HG03575 (cell line): ENCODE measurements at regions not wholly inside any gene's neighbourhood (a gene's known extent, or its start where the extent isn't known, plus 50 kb on each side); places are given as distances from the start of the nearest gene placed in this dataset.

Experiments
- ATAC-seq: cut with Tn5 transposase; IDR thresholded peaks from one replicate; pipeline ENCODE4 v1.9.1; 2021; ENCODE audit not compliant: unreplicated experiment, insufficient number of reproducible peaks, low FRiP score; ENCODE audit errors: extremely low read depth

DNA sequence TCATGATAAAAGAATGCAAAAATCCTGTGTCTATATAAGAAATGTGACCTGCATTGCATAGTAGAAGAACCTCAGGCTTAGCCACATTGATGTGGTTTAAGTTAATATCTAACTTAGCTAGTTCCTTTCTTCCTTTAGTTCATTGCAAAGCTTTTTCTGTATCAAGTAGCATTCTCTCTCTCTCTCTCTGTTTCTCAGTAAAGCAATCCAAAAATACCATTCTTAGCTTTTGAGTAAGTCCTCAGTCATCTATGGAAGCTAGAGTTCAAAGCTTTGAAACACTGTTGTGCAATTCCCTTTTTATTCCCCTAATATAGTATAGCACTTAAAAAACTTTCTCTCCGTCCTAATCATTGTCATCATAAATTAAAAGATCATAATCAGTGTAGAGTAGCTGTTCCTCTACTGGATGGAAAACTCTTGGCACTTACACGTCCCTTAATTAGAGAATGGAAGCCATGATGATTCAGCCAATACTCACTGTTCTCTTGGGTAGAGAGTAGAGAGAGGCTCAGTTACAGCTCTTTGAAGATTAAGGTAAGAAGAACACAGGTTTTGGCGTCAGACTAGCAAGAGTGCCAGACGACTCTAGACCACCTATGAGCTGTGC lies 350.3 kb upstream of the LYPLAL1 start:
- ATAC-seq = no peak

DNA sequence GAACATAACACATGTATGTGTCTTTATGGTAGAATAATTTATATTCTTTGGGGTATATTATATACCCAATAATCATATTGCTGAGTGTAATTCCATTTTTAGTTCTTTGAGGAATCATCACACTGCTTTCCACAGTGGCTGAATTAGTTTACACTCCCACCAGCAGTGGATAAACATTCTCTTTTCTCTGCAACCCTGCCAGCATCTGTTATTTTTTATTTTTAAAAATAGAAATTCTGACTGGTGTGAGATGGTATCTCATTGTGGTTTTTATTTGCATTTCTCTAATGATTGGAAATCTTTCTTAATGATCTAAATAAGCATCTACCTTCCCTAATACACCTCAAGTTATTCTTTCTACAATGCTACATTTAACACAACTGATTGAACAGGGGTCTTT lies 346.2 kb upstream of the LYPLAL1 start:
- ATAC-seq = no peak

DNA sequence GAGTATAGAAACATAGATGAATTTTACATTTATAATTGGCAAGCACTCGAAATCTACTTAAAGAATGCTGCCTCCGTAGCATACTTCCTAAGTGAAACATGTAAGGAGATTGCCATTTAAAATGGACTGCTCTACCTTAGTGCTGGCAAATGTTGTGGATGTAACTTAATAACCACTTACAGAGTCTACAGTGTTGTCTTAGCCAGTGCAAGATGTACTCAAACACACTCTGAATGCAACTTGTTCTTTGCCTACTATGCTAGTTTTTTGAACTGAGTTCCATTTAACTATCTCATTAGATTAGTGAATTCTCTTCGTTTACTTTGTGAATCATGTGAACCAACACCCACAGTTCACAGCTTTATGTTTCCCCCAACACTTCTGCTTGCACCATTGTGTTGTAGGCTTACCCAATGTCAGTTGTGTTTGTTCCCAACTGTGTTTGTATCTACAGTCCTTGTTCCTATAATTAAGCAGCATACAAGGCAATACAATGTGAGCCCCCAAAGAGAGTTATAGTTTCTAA lies 345.5 kb upstream of the LYPLAL1 start:
- no peak for ATAC-seq

DNA sequence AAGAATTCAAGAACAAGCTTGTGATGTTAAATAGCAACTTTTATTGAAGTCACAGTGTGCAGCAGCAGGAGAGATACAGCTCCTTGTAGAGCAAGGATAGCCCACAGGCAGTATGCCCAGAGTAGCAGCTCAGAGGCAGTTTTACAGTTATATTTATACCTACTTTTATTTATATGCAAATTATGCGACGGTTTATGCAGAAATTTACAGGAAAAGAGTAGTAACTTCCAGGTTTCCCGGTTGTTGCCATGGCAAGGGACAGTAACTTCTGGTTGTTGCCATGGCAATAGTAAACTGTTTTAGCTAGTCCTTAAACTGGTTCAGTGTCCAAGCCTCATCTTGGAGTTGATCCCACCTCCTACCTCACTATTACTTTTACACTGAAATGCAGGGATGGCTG lies 344.6 kb upstream of the LYPLAL1 start:
- ATAC-seq = no peak

DNA sequence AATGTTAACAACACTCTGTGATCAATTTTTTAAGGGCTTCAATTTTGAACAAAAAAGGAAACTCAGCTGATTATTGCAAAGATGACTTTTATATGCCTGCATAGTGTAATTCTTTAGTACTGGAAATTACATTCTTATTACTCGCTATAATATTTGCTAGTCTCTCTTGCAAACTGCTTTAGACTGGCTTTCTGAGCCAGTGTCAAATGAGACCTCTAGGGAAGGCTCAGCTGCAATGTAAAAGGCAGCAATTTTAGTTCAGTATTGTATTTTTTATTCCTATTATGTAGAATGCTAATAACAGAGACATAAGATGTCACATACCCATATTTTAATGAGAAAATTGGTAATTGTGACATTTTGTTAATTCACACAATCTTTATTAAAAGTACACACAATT lies 338.1 kb upstream of the LYPLAL1 start:
- no peak for ATAC-seq

DNA sequence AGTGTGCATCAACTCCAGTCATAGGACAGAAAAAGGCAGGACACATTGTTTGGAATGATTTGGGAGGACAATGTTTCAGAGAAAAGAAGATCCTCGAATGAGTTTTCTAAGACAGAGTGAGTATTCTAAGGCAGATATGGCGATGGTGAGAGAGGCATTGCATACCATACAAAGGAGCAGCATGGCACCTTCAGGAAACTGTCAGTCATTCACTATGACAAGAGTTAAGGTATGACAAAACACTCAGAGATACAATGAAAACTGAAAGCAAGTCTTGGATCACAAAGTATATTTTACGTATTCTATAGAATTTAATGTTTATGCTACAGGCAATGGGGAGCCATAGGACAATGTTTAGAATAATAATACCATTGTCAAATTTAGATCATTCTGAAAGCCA lies 337.4 kb upstream of the LYPLAL1 start:
- ATAC-seq = no peak

DNA sequence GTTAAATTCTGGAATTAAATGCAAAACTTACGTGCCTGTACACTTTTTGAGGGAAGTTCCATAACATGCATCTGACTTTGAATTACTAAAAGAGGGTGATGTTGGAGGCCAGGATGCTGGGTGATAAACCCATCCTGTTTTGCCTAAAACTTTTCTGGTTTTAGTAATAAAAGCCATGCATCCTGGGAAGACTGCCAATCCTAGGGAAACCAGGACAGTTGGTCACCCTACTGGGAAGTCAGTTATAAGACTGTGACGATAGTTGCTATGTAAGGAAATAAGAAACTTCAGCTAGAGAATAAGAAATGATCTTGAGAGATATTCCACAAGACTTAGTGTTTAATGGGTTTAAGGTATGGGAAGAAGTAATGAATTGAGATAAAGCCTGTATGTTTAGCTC lies 336.6 kb upstream of the LYPLAL1 start:
- no peak for ATAC-seq

DNA sequence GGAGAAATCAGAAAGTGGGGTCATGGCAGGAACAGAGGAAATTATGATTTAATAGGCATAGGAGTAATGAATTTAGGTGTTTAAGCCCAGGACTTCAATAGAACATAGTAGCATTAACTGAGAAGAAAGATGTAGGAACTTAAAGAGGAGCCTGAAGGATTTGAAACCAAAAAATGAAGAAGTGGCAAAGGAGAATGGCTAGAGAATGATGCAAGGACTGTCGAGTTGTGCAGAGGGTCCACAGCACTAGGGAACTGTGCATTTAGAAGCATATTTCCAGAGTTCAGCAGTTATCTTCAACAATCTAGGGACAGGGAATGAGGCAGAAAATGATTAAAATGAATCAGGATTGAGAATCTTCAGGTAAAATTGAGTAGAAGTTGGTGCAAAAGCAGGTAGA lies 328.1 kb upstream of the LYPLAL1 start:
- no peak for ATAC-seq

DNA sequence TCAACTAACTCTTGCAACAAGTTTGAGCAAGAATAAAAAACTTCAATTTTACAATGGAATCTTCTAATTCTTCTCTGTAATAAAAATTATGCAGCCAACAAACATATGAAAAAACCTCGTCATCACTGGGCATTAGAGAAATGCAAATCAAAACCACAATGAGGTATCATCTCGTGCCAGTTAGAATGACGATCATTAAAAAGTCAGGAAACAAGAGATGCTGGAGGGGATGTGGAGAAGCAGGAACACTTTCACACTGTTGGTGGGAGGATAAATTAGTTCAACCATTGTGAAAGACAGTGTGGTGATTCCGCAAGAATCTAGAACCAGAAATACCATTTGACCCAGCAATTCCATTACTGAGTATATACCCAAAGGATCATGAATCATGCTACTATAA lies 327.5 kb upstream of the LYPLAL1 start:
- no peak for ATAC-seq

DNA sequence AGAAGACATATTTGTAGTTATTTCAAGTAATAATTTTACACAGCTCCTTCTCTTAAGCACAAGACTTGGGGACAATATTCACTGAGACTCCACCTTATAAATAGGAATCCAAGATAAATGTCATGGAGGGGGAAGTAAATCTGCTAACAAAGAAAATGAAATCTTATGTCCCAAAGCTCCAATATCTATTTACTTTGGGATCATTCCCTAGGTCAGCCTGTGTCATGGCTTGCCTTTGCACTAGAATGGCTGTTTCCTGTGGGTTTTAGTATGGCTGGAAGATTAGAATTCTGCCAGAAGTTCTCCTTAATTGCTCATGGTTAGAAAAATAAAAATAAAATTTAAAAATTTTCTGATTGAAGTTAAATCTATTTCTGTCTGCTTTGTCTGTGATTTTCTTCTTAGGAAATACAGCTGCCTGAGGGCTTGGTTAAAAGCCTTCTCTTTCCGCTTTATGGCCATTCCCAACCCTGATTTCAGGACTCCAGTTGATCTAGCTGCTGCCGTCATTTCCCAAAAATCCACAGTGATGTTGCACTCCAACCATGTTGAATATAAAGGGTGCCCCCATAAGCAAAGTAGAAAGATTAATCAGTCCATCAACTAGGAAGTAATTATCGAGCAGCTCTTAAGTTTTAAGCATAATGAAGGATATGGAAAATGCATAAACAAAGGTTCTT lies 326.4 kb upstream of the LYPLAL1 start:
- no peak for ATAC-seq

DNA sequence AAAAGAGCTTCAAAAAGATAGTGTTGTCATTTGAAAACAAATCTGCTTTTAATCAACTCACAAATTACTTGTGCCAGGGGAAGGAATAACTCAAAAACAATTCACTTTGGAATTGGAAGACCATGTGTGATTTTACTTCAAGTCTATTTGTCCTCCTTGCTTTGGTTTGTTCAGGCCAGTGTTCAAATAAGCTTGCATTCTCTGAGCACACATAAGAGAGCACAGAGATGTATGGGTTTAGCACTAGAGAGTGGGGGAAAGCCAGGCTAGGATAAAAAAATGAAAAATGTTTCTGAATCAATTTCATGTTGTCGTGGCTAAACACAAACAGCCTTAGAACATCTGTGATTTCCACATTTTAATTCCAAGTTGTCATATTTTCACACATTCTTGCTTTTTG lies 325.7 kb upstream of the LYPLAL1 start:
- ATAC-seq = no peak

DNA sequence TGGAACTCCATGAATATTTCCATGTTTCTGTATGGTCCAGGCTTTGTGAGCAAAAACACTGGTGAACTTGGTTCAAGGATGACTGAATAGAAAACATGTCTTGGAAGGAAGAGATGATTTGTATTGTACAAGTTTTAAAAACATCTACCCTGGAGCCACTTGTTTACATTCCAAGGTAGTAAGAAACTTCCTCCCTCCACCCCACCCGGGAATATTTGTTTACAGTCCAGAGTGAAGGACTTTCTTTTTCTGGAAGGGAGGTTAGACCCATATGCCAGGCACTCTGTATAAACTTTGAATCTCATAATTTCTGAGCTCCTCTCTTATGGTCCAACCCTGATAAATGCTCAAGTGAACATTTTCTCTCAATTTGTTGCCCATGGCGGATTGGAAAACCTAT lies 323.3 kb upstream of the LYPLAL1 start:
- no peak for ATAC-seq

DNA sequence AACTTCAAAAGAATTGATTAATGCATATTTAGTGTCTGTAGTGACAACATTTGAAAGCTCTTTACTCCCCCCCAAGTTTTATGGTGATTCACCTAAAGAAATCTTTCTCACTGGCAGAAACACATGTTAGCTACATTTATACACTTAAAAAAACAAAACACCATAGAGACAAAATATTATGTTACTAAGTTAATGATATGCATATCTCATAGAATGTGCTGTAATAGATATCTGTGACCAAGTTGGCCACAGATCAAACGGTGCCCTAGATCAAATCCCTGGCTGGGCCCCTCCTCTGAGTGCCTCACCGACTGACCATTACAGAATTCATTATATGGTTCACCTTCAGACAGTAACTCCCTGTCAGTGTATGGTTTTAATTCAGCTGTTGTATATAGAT lies 322.1 kb upstream of the LYPLAL1 start:
- no peak for ATAC-seq

DNA sequence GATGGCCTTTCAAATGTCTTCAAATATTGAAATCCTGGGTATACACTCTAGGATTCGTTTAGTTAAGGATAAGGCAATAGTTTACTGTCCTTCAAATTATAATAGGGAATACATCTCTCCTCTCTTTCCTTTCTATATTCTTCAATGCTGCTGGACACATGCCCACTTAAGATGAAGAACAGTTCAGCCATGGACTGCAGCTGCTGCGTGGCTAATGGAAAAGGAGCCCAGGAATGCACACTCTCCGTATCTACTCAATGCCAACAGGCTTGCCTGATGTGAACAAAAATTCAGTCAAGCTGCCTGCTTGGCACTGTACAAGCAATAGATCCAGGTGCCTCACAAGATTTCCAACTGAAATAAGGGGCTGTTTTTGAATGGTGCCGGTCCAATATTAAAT lies 321.2 kb upstream of the LYPLAL1 start:
- ATAC-seq = no peak

DNA sequence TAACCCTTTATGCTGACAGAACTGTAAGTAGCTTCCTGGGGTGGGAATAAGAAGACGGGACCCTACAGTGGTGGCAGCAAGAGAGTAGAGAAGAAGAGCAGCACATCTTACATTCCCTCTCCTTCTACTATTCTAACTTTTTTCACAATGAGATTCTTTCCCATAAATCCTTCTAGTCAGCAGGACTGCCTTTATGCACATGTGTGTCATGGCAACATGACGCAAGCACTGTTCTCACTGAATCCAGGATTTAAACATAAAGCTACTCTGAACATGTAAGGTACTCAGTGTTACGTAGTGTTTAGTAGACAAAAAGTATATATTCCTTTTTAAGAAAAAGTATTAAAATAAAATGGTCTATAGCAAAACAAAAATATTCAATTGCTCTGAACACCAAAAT lies 309.7 kb upstream of the LYPLAL1 start:
- no peak for ATAC-seq

DNA sequence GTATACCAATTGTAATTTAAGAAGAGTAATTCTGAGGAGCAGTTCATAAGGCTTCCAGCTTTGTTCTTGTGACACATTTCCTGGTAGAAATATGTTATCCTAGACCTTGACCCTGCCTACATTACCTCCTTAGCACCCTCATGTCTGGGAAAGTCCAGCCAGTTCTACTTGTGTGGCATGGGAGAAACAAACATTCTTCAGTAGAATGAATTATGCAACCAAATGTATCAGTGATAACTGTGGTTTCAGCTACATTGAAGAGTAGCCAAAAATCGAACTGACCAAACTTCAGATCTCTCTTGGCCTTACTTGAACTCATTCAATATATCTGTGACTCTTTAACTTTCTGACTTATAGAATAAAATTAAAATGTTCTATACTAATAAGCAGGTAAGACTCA lies 308.1 kb upstream of the LYPLAL1 start:
- no peak for ATAC-seq

DNA sequence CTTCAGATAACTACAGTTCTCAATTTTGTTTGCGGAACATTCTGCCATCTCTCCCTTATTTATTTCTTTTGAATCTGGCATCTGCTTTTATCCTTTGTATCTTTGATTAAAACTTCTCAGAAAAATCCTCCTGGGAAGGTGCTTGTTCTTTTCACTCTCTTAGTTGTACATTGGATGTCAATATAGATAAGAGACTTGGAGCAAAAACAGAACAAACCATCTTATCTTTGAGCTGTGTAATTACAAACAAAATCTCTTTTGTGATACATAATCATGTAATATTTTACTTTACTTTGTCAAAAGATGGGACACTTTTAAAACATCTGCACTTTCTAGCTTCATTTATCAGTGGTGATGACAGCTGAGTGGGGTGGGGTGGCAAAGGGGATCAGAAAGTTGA lies 307.2 kb upstream of the LYPLAL1 start:
- no peak for ATAC-seq

DNA sequence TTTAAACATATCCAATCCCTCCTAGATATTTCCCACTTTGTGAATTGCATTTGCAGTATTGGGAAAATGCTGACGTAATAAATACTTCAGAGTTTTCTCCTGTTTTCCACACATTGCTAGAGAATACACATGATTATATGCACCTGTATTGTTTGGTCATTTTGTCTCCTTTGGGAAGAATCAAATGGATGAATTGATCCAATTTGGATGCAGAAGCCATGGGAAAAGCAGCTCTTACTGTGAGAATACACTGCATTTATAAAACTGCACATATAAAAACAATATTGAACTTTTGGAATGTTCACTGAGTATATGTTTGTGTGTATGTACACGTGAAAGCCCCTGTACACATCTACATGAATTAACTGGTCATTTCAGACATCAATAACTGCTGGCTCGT lies 306.6 kb upstream of the LYPLAL1 start:
- no peak for ATAC-seq

DNA sequence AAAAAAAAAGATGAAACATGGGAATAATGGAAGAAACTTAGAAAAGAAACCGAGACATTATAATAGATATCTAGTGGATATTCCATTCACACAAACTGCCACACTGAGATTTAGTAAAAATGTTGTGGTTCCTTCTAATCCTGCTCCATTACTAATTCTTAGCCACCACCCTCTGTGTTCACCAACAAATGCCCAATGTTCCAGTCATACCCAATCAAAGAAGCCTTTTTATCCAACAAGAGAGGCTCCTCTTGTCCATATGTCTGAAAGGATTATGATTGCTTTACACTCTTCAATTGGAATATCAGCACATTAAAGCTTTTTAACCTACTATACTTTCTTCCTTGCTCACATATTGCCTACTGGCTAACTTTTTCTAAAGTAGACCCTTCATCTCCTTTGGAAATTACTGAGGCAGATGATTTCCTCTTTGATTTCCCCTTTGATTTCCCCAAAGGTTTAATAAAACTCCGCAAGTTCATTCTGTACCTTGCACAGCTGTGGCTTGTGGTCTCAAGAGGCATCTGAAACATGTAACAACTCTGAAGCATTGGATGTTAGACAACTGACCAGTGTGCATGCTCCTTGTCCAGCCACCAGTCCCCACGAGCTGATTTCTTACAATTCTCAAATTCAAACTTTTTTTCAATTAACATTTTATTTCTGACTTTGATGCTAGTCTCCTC lies 305.6 kb upstream of the LYPLAL1 start:
- no peak for ATAC-seq

DNA sequence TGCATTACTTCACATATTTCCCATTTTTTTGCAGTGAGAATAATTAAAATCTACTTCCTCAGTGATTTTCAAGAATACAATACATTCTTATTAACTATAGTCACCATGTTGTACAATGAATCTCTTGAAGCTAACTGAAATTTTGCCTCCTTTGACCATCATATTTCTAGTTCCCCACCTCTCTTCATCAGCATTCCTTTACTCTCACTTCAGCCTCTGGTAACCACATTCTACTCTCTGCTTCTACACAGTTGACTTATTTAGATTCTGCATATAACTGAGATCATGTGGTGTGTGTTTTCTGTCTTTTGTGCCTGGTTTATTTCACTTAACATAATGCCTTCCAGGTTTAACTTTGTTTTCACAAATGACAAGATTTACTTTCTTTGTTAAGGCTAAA lies 304.4 kb upstream of the LYPLAL1 start:
- ATAC-seq = no peak
